ENCODE measurements at regions not wholly inside any gene's neighbourhood (a gene's known extent, or its start where the extent isn't known, plus 50 kb on each side); places are given as distances from the start of the nearest gene placed in this dataset.

GRCh38 chr10:36236931-36237330 is 594.8 kb upstream of the FZD8 start:
- DNase-seq (ENCODE audit: low read depth in 3 of 3) = no peak

GRCh38 chr10:36236341-36236740 is 594.2 kb upstream of the FZD8 start:
- no peak for DNase-seq (ENCODE audit: low read depth in 3 of 3)

GRCh38 chr10:36232935-36233334 is 590.8 kb upstream of the FZD8 start:
- DNase-seq (ENCODE audit: low read depth in 3 of 3) = no peak

- DNase-seq (ENCODE audit: low read depth in 3 of 3) = no peak
Observed at GRCh38 chr10:36224431-36224985, 582.4 kb upstream of the FZD8 start.

GRCh38 chr10:36221101-36221500 is 579.0 kb upstream of the FZD8 start:
- DNase-seq (ENCODE audit: low read depth in 3 of 3) = no peak

GRCh38 chr10:36220151-36220550 is 578.1 kb upstream of the FZD8 start:
- no peak for DNase-seq (ENCODE audit: low read depth in 3 of 3)

GRCh38 chr10:36211856-36212255 is 569.8 kb upstream of the FZD8 start:
- no peak for DNase-seq (ENCODE audit: low read depth in 3 of 3)

- DNase-seq (ENCODE audit: low read depth in 3 of 3) = no peak
Observed at GRCh38 chr10:36209480-36209879, 567.4 kb upstream of the FZD8 start.

- DNase-seq (ENCODE audit: low read depth in 3 of 3) = no peak
Observed at GRCh38 chr10:36202881-36203280, 560.8 kb upstream of the FZD8 start.

GRCh38 chr10:36200577-36200976 is 558.5 kb upstream of the FZD8 start:
- DNase-seq (ENCODE audit: low read depth in 3 of 3) = no peak

- DNase-seq (ENCODE audit: low read depth in 3 of 3) = no peak
Observed at GRCh38 chr10:36198322-36198721, 556.2 kb upstream of the FZD8 start.

- no peak for DNase-seq (ENCODE audit: low read depth in 3 of 3)
Observed at GRCh38 chr10:36195364-36195763, 553.3 kb upstream of the FZD8 start.

GRCh38 chr10:36194276-36194675 is 552.2 kb upstream of the FZD8 start:
- DNase-seq (ENCODE audit: low read depth in 3 of 3) = no peak

- DNase-seq (ENCODE audit: low read depth in 3 of 3) = no peak
Observed at GRCh38 chr10:36191009-36191408, 548.9 kb upstream of the FZD8 start.

- no peak for DNase-seq (ENCODE audit: low read depth in 3 of 3)
Observed at GRCh38 chr10:36188461-36188860, 546.4 kb upstream of the FZD8 start.

GRCh38 chr10:36188080-36188453 is 546.0 kb upstream of the FZD8 start:
- DNase-seq (ENCODE audit: low read depth in 3 of 3) = no peak

GRCh38 chr10:36187380-36188079 is 545.4 kb upstream of the FZD8 start:
- no peak for DNase-seq (ENCODE audit: low read depth in 3 of 3)

- no peak for DNase-seq (ENCODE audit: low read depth in 3 of 3)
Observed at GRCh38 chr10:36185097-36185496, 543.0 kb upstream of the FZD8 start.

GRCh38 chr10:36183726-36184125 is 541.6 kb upstream of the FZD8 start:
- DNase-seq (ENCODE audit: low read depth in 3 of 3) = no peak

- no peak for DNase-seq (ENCODE audit: low read depth in 3 of 3)
Observed at GRCh38 chr10:36183056-36183455, 541.0 kb upstream of the FZD8 start.

GRCh38 chr10:36182606-36183005 is 540.5 kb upstream of the FZD8 start:
- no peak for DNase-seq (ENCODE audit: low read depth in 3 of 3)

GRCh38 chr10:36182179-36182566 is 540.1 kb upstream of the FZD8 start:
- DNase-seq (ENCODE audit: low read depth in 3 of 3) = no peak

- no peak for DNase-seq (ENCODE audit: low read depth in 3 of 3)
Observed at GRCh38 chr10:36181426-36182178, 539.5 kb upstream of the FZD8 start.

Measured in stimulated activated CD4-positive, alpha-beta T cell treated with anti-CD3 and anti-CD28 coated beads, TNF-alpha, amount 100 ng/mL, for 4 hours (primary cell).